PC-3 (cell line): ENCODE measurements at regions not wholly inside any gene's neighbourhood (a gene's known extent, or its start where the extent isn't known, plus 50 kb on each side); places are given as distances from the start of the nearest gene placed in this dataset.

Experiments used
- ATAC-seq: fragments of 200-7000 bp; cut with Tn5 transposase; 2 replicates; pipeline ENCODE4 v1.9.1; 2020; ENCODE audit warnings: mild to moderate bottlenecking, moderate library complexity
- BruUV-seq: library from RNA; stranded (reverse); fragments of 400-500 nt; replicated peaks from 2 replicates; lab custom pipeline; 2021; lab: Mats Ljungman, UMichigan
- CTCF ChIA-PET: fragments of 300-600 bp; sonication (Branson Sonifier 250); formaldehyde crosslinking; loops from one replicate; lab custom pipeline; 2022; ENCODE audit warnings: antibody characterized with exemption; lab: Charles Lee
- POLR2A ChIA-PET: fragments of 300-600 bp; sonication (Branson Sonifier 250); formaldehyde crosslinking; loops from one replicate; lab custom pipeline; 2022; ENCODE audit warnings: antibody characterized with exemption; ENCODE audit not compliant: unreplicated experiment; lab: Charles Lee
- DNase-seq: peaks from one replicate; pipeline ENCODE4 v3.0.0-alpha.2; 2015
- H2AFZ ChIP-seq: fragments of 300-600 bp; sonication (generic); 2 replicates; pipeline ENCODE4 v1.6.0; 2016; ENCODE audit warnings: antibody characterized with exemption, low read length
- H3F3A ChIP-seq: fragments of 300-600 bp; sonication (generic); one replicate; pipeline ENCODE4 v1.6.0; 2017; ENCODE audit warnings: antibody characterized with exemption, low read length, control low read depth, mild to moderate bottlenecking; ENCODE audit not compliant: unreplicated experiment
- H3K27ac ChIP-seq: fragments of 300-600 bp; sonication (generic); 2 replicates; pipeline ENCODE4 v1.5.1; 2016; ENCODE audit warnings: mild to moderate bottlenecking, low read length
- H3K27me3 ChIP-seq: fragments of 300-600 bp; sonication (generic); 2 replicates; pipeline ENCODE4 v1.6.1; 2016; ENCODE audit warnings: low read length, mixed read lengths
- H3K36me3 ChIP-seq: fragments of 300-600 bp; sonication (generic); 2 replicates; pipeline ENCODE4 v1.6.1; 2016; ENCODE audit warnings: low read depth, mixed run types, low read length, mixed read lengths
- H3K4me1 ChIP-seq: fragments of 300-600 bp; sonication (generic); 2 replicates; pipeline ENCODE4 v1.5.1; 2016; ENCODE audit warnings: low read length; ENCODE audit not compliant: insufficient read depth
- H3K4me2 ChIP-seq: fragments of 300-600 bp; sonication (generic); 2 replicates; pipeline ENCODE4 v1.6.0; 2016; ENCODE audit warnings: low read length
- H3K4me3 ChIP-seq: fragments of 300-600 bp; sonication (generic); 2 replicates; pipeline ENCODE4 v1.5.1; 2016; ENCODE audit warnings: mild to moderate bottlenecking, low read length, mixed read lengths
- H3K79me2 ChIP-seq: fragments of 300-600 bp; sonication (generic); 2 replicates; pipeline ENCODE4 v1.6.1; 2017; ENCODE audit warnings: low read length, mixed read lengths
- H3K9ac ChIP-seq: fragments of 300-600 bp; sonication (generic); 2 replicates; pipeline ENCODE4 v1.6.0; 2016; ENCODE audit warnings: mild to moderate bottlenecking, low read length
- H3K9me2 ChIP-seq: fragments of 300-600 bp; sonication (generic); replicated peaks from 2 replicates; pipeline ENCODE4 v1.6.1; 2016; ENCODE audit warnings: mixed run types, low read length, mixed read lengths
- H3K9me3 ChIP-seq: fragments of 300-600 bp; sonication (generic); 2 replicates; pipeline ENCODE4 v1.6.1; 2016; ENCODE audit warnings: low read length, mixed read lengths
- H4K20me1 ChIP-seq: fragments of 300-600 bp; sonication (generic); 2 replicates; pipeline ENCODE4 v1.6.1; 2016; ENCODE audit warnings: low read length, mixed read lengths
- CTCF ChIP-seq: fragments of 300-600 bp; sonication (generic); conservative IDR thresholded peaks from 2 replicates; pipeline ENCODE4 v1.5.1; 2017; ENCODE audit warnings: antibody characterized with exemption, low read depth, mild to moderate bottlenecking, low read length
- EZH2 ChIP-seq: fragments of 300-600 bp; sonication (generic); IDR thresholded peaks from one replicate; pipeline ENCODE4 v1.6.1; 2017; ENCODE audit warnings: antibody characterized with exemption, mild to moderate bottlenecking, low read length; ENCODE audit not compliant: unreplicated experiment
- EZH2phosphoT487 ChIP-seq: fragments of 300-600 bp; sonication (generic); IDR thresholded peaks from 2 replicates; pipeline ENCODE4 v1.6.1; 2018; ENCODE audit warnings: mild to moderate bottlenecking, antibody characterized with exemption, low read length, borderline replicate concordance
- intact Hi-C: fragments of 100-400 bp; cut with micrococcal nuclease; formaldehyde crosslinking; loops from 2 replicates; pipeline ENCODE4 v1.9.0; 2023

GRCh38 chr5:164885179-164885578 is 1379.8 kb downstream of the MAT2B start:
- H3K36me3 ChIP-seq, result no peaks in the 10 kb centered on the region
- TF ChIP-seq EZH2phosphoT487, result no peak
- no peak for TF ChIP-seq CTCF
- no peak for TF ChIP-seq EZH2
- H3K4me3 ChIP-seq, result no peak overlapping the region
- no peaks in the 10 kb centered on the region for H3K4me1 ChIP-seq
- no peaks in the 10 kb centered on the region for H4K20me1 ChIP-seq
- no peaks in the 10 kb centered on the region for H3F3A ChIP-seq
- H3K9ac ChIP-seq, result no peak overlapping the region
- H3K9me2 ChIP-seq, result no peaks in the 10 kb centered on the region
- H3K27ac ChIP-seq, result no peak overlapping the region
- no peaks in the 10 kb centered on the region for H3K9me3 ChIP-seq
- H2AFZ ChIP-seq, result no peak overlapping the region
- intact Hi-C loops, result no loop called here
- no TSS peak for BruUV-seq
- no peak overlapping the region for H3K4me2 ChIP-seq
- ChIA-PET CTCF (no interaction called here), POLR2A (no interaction called here)
- no peaks in the 10 kb centered on the region for H3K27me3 ChIP-seq
- ATAC-seq, result no peak
- no peaks in the 10 kb centered on the region for H3K79me2 ChIP-seq
- DNase-seq, result no peak

- H3K4me2 ChIP-seq, result no peak overlapping the region
- H3K4me3 ChIP-seq, result no peak overlapping the region
- POLR2A ChIA-PET, result no interaction called here
- no peaks in the 10 kb centered on the region for H3K79me2 ChIP-seq
- BruUV-seq, result no TSS peak
- TF ChIP-seq EZH2, result no peak
- 0 out of 2 replicates have a peak, but pooled peaks cover 5% of the 10 kb centered on the region for H3K9me3 ChIP-seq
- no peaks in the 10 kb centered on the region for H3K27me3 ChIP-seq
- ATAC-seq, result no peak
- no peaks in the 10 kb centered on the region for H3K36me3 ChIP-seq
- no peak for DNase-seq
- H3K9me2 ChIP-seq, result no peaks in the 10 kb centered on the region
- CTCF ChIA-PET, result no interaction called here
- no peaks in the 10 kb centered on the region for H4K20me1 ChIP-seq
- H2AFZ ChIP-seq, result no peak overlapping the region
- intact Hi-C loops, result no loop called here
- H3F3A ChIP-seq, result no peaks in the 10 kb centered on the region
- no peak overlapping the region for H3K9ac ChIP-seq
- no peaks in the 10 kb centered on the region for H3K4me1 ChIP-seq
- no peak overlapping the region for H3K27ac ChIP-seq
These were observed 1387.7 kb downstream of the MAT2B start for GRCh38 chr5:164893071-164893470.

DNA sequence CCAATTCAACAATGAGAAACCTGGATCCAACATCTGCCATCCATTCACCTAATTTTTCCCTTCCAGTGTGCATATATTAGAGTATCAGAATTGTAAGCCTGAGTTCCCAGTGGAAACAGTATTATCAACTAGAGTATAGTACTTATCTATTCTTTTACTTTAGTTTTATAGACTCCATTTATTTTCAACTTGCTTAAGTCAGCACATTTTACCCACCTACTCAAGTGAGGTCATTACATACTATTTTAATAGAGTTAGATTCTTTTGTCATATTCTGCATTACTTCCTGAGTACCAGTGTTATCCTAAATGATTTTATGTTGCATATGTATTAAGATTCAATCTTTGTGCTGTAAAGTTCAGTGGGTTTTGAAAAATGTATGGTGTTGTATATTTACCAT is 1393.3 kb downstream of the MAT2B start:
- H3F3A ChIP-seq, result no peaks in the 10 kb centered on the region
- no peak overlapping the region for H2AFZ ChIP-seq
- no peak overlapping the region for H3K27ac ChIP-seq
- no peaks in the 10 kb centered on the region for H3K36me3 ChIP-seq
- H3K27me3 ChIP-seq, result no peaks in the 10 kb centered on the region
- ChIA-PET POLR2A (no interaction called here), CTCF (no interaction called here)
- no peak overlapping the region for H3K4me3 ChIP-seq
- BruUV-seq, result no TSS peak
- no peaks in the 10 kb centered on the region for H3K9me2 ChIP-seq
- no peak overlapping the region for H3K4me2 ChIP-seq
- no peak for DNase-seq
- no peak for ATAC-seq
- H3K4me1 ChIP-seq, result no peaks in the 10 kb centered on the region
- TF ChIP-seq EZH2 (no peak), CTCF (no peak), EZH2phosphoT487 (no peak)
- intact Hi-C loops, result no loop called here
- no peaks in the 10 kb centered on the region for H4K20me1 ChIP-seq
- no peaks in the 10 kb centered on the region for H3K79me2 ChIP-seq
- H3K9ac ChIP-seq, result no peak overlapping the region
- no peaks in the 10 kb centered on the region for H3K9me3 ChIP-seq
